Activated CD8-positive, alpha-beta memory T cell treated with anti-CD3 and anti-CD28 coated beads for 48 hours (primary cell): ENCODE measurements at regions not wholly inside any gene's neighbourhood (a gene's known extent, or its start where the extent isn't known, plus 50 kb on each side); places are given as distances from the start of the nearest gene placed in this dataset.
"Not testable (repeated sequence)": the region's sequence is repeated elsewhere in the genome, so short reads cannot be mapped to it uniquely, and the experiment has no call there.

Experiments used
- DNase-seq, 3 experiments: peaks; one replicate each; pipeline ENCODE4 v3.0.0-alpha.2; 2020; ENCODE audit warnings: low read depth in 2 of 3, low spot score in 2 of 3

DNA sequence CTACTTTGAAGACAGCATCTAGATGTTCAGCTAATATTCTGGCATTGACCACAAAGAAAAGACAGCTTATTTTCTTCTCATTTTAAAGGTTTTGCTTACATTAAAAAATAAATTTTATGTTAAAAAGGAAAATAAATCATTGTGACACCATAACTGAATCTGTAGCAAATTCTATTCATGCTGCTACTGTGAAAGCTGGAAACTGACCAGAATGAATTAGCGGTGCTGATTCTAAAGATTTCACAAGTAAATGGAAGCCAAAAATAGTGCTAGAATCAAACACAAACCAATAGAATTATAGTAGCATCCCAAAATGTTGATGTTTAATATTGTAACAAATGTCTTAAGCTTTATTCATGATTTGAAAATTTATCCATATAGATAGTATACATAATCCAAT lies 850.0 kb upstream of the FBXO33 start:
- DNase-seq = no peak

DNA sequence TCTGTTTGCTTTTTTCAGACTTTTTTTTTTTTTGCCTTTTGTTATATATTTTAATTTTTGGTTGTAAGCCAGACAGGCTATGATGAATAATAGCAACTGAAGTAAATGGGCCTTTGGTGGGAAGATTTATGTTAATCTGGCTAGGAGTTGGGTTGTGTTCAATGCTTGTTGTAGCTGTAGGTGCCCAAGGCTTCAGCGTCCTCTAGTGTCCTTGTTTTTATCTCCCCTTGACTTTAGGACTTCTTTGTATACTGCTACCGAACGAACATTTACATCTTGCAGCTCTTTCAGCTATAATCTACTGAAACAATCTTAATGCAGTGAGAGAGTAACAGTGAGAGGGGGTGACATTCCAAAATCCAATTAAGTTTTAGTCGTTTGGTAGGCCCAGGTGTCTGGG lies 848.4 kb upstream of the FBXO33 start:
- DNase-seq = no peak

DNA sequence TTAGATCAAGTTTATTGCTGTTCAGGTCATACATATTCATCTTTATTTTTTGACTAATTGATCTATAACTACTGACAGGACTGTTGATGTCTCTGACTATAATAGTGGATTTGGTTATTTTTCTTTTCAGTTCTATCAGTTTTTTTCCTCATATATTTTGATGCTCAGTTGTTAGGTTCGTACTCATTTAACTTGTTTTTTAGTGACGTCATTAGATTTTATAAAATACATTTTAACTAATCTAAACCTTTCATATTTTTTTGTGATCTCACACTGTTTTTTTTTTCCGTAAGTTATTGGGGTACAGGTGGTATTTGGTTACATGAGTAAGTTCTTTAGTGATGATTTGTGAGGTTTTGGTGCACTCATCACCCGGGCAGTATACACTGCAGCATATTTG lies 841.2 kb upstream of the FBXO33 start:
- no peak for DNase-seq

DNA sequence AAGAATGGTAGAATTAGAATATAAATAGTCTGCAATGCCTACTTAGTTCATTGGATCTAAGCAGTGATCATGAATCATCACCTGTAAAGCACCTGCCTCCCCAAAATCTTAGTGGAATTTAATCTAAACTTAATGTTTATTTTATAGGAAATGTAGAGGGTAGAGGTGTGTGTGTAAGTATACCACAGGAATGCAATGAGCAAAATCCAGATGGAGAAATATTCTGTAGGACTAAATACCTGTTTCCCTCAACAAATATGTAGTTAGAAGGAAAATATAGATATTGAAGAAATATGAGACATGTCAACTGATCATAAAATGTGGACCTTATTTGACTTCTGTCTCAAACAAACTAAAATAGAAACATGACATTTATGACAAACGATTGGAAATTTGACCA lies 839.2 kb upstream of the FBXO33 start:
- DNase-seq = no peak

DNA sequence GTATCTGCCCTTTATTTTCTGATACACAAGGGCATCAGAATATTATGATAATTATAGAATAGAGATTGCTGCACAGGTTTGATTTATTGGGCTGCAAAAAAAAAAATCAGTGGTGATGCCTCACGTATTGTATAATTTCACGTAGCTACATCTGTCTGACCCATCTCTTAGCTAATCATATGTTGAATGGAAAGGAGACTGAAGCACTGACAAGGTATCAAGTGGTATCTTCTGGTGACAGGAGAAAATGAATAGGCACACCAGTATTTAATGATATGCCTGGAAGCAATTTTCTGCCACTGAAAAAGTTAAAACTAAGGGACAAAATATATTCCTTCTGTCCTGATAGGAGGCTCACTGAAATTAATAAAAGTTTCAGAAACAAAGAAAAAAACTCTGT lies 837.2 kb upstream of the FBXO33 start:
- no peak for DNase-seq

DNA sequence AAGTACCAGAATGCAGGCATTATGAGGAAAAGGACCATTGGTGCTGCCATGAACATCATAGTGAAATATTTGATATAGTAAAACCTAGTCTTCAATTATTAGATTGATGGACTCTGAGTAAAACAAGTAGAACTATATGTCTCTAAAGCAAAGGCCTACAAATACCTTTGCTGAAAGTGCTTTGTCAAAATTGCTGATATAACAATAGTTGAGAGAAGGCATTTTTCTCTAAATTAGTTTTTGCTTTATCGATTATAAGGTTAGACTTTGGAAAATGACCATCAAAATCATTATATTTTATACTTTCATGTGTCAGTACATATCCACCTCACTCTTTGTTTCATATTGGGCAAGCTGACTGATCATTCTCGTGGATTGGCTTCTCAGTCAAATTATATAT lies 836.0 kb upstream of the FBXO33 start:
- no peak for DNase-seq

DNA sequence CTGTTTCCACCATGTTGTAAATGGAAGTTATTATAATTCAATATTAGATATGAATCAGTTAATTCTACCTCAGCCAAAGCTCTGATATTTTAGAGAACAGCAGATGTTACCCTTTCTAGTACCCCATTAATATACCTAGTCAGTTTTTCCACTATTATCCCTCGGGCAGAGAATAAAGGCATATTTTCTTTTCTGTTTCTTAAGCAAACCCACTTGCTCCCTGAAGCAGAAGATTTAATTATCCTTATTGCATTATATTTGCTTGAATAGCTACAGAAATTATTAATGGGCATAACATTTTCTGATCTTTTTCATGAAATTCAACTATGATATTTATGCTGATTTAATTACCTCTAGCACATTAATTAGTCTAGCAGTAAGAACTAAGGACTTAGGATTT lies 832.9 kb upstream of the FBXO33 start:
- no peak for DNase-seq

DNA sequence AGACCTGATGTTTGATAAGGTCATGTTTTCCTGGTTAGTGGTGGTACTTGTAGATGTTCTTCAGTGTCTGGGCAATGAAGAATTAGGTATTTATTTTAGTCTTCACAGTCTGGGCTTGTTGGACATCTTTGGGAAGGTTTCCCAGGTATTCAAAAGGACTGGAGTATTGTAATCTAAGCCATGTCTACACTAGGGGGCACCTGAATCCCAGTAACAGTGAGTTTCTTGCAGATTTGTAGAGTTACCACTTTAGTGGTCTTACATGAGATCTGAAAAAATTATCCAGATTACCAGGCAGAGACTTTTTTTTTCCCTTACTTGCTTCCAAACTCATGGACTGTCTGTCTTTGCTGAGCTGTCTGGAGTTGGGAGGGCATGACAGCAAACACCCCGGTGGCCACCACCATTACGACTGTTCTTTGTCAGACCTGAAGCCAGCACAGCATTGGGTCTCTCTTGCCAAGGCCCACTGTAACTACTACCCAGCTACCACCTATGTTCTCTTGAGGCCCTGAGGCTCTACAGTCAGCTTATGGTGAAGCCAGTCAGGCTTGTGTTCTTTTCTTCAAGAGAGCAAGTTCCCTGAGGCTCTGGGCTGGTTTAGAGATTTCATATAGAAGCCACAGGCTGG lies 820.7 kb upstream of the FBXO33 start:
- DNase-seq = no peak

DNA sequence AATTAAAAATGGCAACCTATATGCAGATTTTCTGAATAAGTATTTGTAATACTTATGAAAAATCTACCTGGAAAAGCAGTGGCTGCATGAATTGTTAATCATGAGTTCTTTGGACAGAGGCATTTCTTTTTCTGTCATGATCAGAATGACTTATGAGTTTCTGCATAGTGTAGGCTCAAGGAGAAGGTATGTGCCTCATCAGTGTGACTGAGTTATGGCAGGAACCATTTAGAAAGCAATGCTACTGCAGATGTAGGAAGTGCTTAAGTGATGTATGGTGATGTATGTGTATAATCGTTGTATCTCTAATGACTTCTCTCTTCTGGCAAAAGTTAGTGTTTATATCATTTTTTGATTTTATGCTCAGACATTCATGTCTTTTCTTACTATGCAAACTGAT lies 816.4 kb upstream of the FBXO33 start:
- DNase-seq = no peak

DNA sequence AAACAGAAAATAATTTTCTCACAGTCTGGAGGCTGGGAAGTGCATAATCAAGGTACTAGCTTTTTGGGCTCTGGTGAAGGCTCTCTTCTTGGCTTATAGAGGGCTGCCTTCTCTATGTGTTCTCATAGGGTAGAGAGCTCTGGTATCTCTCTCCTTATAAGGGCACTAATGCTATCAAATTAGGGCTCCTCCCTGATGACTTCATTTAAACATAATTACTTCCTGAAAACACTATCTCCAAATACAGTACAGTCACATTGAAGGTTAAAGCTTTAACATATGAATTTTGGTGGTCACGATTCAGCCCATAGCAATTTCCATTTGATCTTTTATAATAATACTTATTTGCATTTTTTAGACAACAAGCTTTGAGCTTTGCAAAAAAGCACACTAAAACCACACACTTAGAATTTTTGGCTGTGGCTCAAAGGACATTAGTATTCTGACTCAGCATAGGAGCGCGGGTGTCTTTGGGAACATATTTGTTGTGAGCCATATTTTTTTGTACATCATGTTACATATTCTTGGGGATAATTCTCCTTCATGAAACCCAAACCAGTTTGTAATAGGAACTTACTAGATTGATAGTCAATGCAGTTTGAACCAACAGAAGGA lies 808.1 kb upstream of the FBXO33 start:
- no peak for DNase-seq

DNA sequence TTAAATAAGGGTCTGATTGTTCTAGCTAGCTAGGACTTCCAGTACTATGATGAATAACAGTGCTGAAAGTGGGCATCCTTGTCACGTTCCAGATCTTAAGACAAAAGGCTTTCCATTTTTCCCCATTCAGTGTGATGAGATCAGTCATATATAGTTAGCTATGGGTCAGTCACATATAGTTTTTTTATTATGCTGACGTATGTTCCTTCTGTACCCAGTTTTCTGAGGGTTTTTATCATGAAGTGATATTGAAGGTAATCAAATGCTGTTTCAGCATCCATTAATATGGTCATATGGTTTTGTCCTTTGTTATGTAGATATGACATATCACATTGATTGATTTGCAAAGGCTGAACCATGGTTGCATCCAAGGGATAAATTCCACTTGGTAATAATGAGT lies 800.1 kb upstream of the FBXO33 start:
- DNase-seq = no peak

DNA sequence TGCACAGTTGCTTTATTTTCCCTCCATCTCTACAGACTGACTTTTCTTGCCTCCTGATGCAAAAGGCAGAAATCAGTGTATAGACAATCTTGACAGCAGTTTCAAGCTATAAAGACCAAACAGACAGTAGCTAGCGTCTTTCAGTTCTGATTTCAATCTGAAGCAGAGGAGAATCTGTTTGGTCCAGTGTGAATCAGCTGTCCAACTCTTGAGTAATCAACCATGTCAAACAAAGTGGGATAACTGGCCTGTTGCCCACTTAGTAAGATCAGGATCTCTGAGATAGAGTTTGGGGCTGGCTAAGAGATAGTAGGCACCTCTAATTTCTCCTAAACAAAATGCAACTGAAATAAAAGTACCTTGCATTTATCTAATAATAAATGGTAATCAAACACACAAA lies 797.4 kb upstream of the FBXO33 start:
- DNase-seq = no peak

DNA sequence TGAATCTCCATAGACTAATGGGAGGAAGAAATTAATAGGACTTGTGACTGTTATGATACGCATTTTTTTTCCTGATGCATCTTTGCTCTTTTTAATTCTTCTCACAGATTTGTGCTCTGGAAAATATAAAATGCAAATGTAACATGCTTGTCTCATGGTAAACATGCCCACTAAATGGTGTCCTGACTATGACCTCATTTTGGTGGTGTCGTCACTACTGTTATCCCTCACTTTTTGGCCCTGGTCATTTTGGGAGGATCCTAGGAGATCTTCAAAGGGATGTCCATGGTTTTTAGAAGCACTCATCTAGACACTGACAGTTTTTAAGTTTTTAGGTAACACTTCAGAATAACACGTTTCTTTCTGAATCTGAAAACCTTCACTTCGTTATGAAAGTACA lies 790.8 kb upstream of the FBXO33 start:
- DNase-seq = no peak

DNA sequence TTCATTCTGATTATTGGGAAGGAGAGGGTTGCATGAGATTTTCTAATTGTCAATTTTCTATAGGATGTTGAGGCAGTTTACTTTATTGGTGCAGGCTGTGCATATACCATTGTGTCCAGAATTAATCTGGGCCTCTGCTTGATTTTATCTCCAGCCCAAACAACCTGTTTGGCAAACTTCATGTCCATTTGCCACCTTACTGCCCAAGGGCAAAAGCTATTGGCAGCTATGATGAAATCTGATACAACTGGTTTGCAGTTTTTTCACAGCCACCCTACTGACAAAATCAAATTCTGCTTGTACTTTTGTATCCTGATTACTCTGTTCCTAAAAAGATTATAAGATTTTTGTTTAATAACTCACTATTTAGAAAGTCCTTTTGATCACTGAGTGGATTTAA lies 789.2 kb upstream of the FBXO33 start:
- DNase-seq = no peak

DNA sequence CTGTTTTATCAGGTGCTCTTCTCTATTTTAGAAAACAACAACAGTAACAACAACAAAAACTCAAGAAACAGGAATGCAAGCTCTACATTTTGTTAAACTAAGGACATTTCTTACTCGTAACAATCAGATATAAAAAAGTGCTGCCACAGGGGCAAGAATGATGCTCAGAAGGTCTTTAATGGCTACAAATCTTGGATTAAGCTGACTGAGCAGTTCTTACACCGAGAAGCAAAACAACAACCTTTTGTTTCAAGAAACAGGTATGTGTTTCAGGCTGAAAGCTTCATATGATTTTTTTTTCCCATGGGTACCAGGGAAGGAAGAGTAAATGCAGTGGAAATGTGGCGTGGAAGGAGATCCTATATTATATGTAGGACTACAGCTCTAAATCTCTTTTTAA lies 786.8 kb upstream of the FBXO33 start:
- DNase-seq = no peak

DNA sequence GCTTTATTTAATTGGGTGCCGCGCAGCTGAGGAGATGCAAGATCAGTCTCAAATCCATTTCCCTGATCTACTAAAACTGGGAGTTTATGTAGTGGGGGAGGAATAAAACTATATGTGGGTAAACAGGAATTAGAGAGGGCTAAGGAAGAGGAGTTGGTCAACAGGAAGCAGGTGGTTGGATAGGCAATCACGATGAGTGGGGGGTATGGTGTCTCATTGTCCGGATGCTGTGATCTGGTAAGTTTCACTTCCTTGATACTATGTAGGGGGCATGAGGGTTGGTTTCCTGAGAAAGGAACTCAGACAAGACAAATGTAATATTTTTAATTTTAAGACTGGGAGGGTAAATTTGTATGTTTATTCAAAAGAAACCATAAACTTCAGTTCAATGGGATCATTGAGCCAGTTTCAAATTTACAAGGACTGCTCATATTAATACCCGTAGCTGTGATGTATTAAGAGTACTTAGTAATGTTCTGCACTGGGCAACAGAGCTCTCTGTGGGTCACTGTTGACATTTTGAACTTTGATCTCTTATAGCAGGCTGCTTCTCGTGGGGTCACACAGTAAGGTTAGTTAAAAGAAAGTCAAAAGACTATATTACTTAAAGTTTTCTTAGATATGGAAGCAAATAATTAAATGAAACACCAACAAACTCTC lies 786.2 kb upstream of the FBXO33 start:
- no peak for DNase-seq

DNA sequence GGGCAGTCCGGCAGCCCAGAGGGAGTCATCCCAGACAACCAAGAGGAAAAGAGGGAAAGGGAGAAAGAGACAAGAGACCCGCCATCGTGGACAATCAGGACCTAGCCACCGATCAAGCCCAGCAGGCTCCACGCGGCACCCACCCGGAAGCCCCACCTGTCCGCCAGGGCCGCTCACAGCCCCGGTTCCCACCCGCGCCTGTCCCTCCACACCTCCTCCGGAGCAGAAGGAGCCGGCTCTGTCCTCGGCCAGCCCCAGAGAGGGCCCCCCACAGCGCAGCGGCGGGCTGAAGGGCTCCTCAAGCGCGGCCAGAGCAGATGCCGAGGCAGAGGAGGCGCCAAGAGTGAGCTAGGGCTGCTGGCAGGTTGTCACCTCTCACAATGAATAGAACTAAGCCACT lies 784.7 kb upstream of the FBXO33 start:
- no peak for DNase-seq

DNA sequence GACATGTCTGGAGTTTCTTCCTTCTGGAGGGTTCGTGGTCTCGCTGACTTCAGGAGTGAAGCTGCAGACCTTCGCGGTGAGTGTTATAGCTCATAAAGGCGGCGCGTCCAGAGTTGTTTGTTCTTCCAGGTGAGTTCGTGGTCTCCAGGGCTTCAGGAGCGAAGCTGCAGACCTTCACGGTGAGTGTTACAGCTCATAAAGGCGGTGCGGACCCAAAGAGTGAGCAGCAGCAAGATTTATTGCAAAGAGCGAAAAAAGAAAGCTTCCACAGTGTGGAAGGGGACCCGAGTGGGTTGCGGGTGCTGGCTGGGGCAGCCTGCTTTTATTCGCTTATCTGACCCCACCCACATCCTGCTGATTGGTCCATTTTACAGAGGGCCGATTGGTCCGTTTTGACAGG lies 784.2 kb upstream of the FBXO33 start:
- DNase-seq = not testable (repeated sequence)

DNA sequence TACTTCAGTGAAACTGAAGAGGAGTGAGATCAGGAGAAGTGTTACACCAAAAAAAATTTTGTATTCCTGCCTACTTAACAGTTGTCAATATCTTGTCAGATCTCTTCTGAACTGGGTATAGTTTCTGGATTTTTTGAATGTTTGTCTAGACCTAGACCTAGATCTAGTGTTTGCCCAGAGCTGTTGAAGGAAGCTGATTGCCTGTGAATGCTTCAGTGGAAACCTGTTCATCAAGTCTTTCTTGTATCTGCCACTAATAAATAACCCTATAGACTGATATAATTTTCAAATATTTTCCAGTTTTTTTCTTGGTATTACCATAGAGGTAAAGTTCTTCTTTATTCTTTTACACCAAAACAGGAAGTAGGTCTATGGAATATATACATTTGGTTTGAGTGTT lies 781.5 kb upstream of the FBXO33 start:
- no peak for DNase-seq

DNA sequence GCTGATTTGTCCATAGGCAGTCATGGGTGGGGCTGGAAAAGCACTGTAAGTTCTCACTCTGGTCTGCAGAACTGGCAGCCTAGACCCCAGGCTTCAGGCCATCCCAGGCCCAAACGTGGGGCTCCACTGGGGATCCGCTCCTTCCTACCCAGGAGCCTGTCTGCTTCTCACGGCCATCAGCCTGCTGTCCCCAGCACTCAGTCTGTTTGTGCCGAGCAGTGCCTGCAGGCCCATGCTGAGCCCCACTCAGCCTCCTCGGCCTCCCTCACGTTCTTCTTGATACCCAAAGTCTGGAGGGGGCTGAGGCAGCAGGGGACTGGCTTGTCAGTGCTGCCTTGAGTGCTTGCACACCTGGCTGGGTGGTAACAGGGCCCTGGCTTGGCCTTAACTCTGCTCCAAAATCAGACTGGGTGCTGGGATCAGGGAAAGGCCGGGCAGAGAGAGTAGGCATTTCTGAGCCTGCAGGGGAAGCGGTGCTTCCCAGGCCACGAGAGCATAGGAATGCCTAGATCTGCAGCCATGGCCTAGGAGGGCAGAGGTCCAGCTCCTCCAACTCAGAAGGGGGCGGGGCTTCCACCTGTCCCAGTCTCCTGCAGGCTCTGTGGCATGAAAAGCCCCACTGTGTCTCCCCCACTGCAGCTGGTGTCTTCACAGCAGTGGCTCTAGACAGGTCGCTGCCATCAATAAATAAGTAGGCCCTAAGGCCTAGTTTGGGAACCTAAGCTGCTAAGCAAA lies 772.4 kb upstream of the FBXO33 start:
- no peak for DNase-seq

DNA sequence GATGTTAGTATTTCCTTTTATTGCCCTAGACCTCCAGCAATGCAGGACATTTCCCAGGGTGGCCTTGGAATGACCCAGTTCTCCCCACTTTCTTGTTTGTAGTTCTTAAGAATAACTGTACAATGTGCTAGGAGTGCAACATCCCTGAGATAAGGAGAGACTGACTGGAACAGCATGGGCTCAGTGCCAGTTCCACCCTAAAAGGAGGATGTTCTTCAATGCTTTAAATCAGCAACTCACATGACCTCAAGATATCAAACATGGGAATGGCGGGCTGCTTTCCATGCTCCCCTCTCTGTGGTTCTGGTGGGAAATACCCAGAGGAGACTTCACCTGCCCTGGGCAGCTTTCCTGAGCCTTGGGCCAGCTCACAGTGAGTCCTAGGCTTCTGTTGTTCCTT lies 766.9 kb upstream of the FBXO33 start:
- DNase-seq = no peak

DNA sequence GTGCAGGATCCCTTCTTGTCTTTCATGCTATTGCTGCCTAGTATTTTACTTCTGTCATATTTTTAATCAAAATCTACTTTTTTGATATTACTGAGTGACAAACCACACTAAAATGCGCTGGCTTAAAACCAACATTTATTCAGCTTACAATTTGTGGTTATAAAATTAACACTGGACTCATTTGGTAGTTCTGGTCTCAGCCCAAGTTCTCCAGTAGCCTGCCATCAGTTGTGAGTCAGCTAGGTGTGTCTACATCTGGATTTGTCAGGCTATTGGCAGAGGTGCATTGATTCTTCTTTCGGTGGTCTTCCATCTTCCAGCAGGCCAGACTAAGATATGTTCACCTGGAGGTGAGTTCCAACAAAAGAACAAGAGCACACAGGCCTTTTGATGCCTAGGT lies 765.1 kb upstream of the FBXO33 start:
- no peak for DNase-seq
